ENCODE measurements at regions not wholly inside any gene's neighbourhood (a gene's known extent, or its start where the extent isn't known, plus 50 kb on each side); places are given as distances from the start of the nearest gene placed in this dataset.

DNA sequence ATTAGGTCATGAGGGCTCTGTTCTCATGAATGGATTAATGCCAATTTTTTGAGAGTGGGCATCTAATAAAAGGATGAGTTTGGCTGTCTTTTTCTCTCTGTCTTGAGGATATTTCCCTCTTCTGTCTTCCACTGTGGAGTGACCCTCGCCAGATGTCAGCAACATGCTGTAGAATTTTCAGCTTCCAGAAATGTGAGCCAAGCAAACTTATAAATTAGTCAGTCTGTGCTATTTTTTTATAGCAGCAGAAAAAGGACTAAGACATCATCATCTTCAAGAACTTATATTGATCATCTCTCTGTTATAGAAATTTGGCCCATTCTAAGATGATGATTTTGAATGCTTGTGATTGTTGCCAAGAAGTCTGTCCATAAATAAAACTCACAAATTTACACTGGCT, 431.4 kb downstream of the FGF9 start:
- DNase-seq (ENCODE audit: low read depth in 2 of 2) = no peak
- H3K4me3 ChIP-seq (replicated peaks in 1 of 2; ENCODE audit: low read depth in 2 of 2, low read length in 2 of 2) = no peak overlapping the region
- TF ChIP-seq, protein P1, sequence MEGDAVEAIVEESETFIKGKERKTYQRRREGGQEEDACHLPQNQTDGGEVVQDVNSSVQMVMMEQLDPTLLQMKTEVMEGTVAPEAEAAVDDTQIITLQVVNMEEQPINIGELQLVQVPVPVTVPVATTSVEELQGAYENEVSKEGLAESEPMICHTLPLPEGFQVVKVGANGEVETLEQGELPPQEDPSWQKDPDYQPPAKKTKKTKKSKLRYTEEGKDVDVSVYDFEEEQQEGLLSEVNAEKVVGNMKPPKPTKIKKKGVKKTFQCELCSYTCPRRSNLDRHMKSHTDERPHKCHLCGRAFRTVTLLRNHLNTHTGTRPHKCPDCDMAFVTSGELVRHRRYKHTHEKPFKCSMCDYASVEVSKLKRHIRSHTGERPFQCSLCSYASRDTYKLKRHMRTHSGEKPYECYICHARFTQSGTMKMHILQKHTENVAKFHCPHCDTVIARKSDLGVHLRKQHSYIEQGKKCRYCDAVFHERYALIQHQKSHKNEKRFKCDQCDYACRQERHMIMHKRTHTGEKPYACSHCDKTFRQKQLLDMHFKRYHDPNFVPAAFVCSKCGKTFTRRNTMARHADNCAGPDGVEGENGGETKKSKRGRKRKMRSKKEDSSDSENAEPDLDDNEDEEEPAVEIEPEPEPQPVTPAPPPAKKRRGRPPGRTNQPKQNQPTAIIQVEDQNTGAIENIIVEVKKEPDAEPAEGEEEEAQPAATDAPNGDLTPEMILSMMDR (IDR thresholded peaks at IDR 0.05; ENCODE audit: low read depth, low read length) = no peak

DNA sequence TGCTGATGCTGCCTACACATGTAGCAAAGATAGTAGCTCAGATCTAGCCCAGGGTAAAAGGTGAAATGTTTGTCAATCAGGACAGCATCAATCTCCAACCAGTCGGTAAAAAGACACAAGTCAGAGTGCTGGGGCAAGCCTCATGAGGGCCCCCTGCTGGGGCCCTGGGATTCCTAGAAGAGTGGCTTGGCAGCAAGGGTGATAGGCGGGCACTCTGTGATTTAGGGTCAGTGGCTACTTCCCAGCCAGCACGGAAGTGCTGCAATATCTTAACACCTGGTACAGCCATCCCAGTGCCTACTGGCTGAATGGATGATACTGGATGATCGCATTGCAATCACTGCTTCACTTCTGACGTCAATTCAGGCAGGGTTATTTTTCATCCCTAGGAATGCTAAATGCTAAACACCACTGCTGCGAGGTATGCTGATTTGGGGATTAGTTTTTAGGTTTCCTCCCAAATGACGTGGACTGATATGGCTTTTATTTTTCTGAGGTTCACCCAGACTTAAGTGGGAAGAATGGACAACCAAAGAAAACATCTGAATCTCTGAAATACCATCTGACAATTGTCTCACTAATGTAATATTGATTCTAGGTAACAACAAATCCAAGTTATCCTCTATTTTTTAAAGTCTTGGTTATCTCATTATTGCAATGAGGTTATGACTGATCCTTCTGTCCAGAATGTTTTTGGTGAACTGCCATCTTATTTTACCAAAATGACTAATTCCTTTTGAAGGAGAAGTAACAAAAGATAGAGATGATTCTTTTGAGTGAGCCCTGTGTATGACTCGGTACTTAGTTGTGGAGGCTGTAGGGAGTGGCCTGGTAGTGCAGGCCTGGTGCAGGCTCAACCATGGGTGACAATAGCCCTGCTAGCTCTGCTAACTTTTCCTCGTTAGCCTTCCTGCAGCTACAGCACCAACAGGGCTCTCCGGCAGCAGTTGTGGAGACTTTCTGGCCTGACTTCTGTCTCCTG, 432.5 kb downstream of the FGF9 start:
- DNase-seq (ENCODE audit: low read depth in 2 of 2) = no peak
- no peak overlapping the region for H3K4me3 ChIP-seq (replicated peaks in 1 of 2; ENCODE audit: low read depth in 2 of 2, low read length in 2 of 2)
- TF ChIP-seq, protein P1 (IDR thresholded peaks at IDR 0.05; ENCODE audit: low read depth, low read length) = no peak

DNA sequence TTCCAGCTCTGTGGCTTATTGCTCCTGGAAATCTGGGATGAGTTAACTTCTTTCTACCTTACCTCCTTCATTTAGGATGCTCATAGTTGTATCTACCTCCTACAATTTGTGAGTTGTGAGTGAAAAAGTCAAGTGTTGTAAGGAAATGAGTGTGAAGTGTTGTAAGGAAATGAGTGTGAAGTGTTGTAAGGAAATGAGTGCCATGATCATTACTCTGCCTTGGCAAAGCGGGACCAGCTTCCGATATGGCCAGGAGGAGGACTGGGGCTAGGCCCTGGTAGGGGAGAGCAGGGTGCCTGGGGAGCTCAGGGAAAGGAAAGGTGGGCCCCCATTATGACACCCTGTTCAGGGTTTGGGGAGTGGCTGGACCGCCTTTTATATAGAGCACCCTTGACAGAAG, 435.2 kb downstream of the FGF9 start:
- TF ChIP-seq, protein P1 (IDR thresholded peaks at IDR 0.05; ENCODE audit: low read depth, low read length) = no peak
- DNase-seq (ENCODE audit: low read depth in 2 of 2) = no peak

DNA sequence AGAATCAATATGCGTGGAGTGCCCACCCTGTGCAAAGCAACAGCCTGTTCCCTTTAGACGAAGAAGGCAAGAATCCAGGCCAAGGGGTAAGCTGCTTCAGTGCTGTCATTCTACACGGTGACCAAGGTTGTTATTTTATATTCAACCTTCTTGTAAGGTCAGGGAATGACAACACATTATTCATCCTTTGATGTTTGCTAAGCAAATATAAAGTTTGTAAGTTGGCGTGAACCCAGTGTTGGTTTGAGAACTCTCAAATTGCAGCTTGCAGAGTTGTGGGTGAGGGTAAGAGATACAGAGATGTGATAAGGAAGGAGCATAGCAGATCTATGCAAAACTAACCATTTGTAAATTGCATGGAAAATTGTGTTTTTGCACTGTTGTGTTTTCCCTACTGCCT, 436.7 kb downstream of the FGF9 start:
- TF ChIP-seq, protein P1 (IDR thresholded peaks at IDR 0.05; ENCODE audit: low read depth, low read length) = no peak
- DNase-seq (ENCODE audit: low read depth in 2 of 2) = no peak
- no peak overlapping the region for H3K4me3 ChIP-seq (replicated peaks in 1 of 2; ENCODE audit: low read depth in 2 of 2, low read length in 2 of 2)

More for the DNA sequence above, 435.2 kb downstream of the FGF9 start:
- no peak overlapping the region for H3K4me3 ChIP-seq (replicated peaks in 1 of 2; ENCODE audit: low read depth in 2 of 2, low read length in 2 of 2)

DNA sequence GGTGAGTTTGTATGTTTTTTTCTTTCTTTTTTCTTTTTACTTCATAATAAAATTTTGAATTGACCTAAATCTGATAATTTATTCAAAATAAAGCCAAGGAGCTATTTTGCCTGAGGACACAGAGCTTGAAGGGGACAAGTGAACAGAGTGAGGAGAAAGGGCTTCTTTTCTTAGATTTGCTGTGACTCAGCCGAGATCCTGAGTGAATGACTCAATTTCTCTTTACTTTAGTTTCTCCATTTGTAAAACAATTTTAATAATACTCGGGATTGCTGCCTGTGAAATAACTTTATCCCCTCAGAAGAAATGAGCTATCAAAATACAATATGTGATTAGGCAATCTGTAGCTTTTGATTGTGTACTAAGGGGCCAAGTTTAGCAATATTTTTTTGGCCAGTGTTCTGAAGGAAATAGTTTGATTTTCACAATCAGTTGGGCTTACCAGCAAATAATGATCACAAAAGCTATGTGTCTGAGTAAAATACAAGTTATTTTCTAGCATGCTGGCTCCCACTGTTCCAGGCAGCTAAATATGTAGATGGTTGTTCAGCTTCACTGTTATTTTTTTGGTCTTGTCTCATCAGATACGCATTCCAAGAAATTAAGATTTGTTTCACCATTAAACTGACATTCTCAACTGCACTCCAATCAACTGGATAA, 437.5 kb downstream of the FGF9 start:
- no peak overlapping the region for H3K4me3 ChIP-seq (replicated peaks in 1 of 2; ENCODE audit: low read depth in 2 of 2, low read length in 2 of 2)
- no peak for DNase-seq (ENCODE audit: low read depth in 2 of 2)
- TF ChIP-seq, protein P1 (IDR thresholded peaks at IDR 0.05; ENCODE audit: low read depth, low read length) = no peak

DNA sequence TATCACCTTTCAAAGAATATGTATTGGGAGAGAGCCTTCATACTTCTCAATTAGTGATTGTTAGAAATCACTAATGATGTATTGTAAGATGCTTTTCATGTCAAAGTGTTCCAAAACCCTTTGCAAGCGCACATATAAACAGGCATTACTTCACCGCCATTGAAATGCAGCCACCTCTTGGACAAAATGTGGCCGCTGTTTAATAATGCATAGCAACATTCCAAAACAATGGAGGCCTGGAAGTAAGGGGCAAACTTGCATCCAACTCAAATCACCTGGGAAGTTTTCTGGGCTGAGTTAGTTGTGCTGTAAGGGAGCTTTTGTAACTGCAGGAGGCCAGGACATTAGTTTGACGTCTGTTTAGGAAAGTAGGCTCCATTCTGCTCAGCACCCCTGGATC, 438.1 kb downstream of the FGF9 start:
- no peak for DNase-seq (ENCODE audit: low read depth in 2 of 2)
- H3K4me3 ChIP-seq (replicated peaks in 1 of 2; ENCODE audit: low read depth in 2 of 2, low read length in 2 of 2) = no peak overlapping the region
- TF ChIP-seq, protein P1 (IDR thresholded peaks at IDR 0.05; ENCODE audit: low read depth, low read length) = no peak
